A673 (cell line): ENCODE measurements at regions not wholly inside any gene's neighbourhood (a gene's known extent, or its start where the extent isn't known, plus 50 kb on each side); places are given as distances from the start of the nearest gene placed in this dataset.

Experiments
- BruUV-seq: library from RNA; stranded (reverse); fragments of 400-500 nt; replicated peaks from 2 replicates; lab custom pipeline; 2021; lab: Mats Ljungman, UMichigan
- CTCF ChIA-PET: fragments of 300-600 bp; sonication (Branson Sonifier 250); formaldehyde crosslinking; loops from one replicate; lab custom pipeline; 2022; ENCODE audit warnings: antibody characterized with exemption; lab: Charles Lee
- POLR2A ChIA-PET: fragments of 300-600 bp; sonication (Branson Sonifier 250); formaldehyde crosslinking; loops from one replicate; lab custom pipeline; 2022; ENCODE audit warnings: antibody characterized with exemption; ENCODE audit not compliant: low non-redundant PET; lab: Charles Lee
- DNase-seq: peaks from one replicate; pipeline ENCODE4 v3.0.0-alpha.2; 2015; ENCODE audit warnings: low spot score
- H3K27ac ChIP-seq: fragments of 200-600 bp; sonication (generic); 2 replicates; pipeline ENCODE4 v1.5.1; 2016; ENCODE audit warnings: mixed run types, low read depth, mild to moderate bottlenecking, mixed read lengths, antibody characterized with exemption, low read length; ENCODE audit not compliant: poor library complexity, severe bottlenecking
- H3K27me3 ChIP-seq: fragments of 200-600 bp; sonication (generic); replicated peaks from 2 replicates; pipeline ENCODE4 v1.6.1; 2017; ENCODE audit warnings: mixed run types, low read depth, mild to moderate bottlenecking, mixed read lengths, antibody characterized with exemption, low read length; ENCODE audit not compliant: insufficient read depth, poor library complexity
- H3K36me3 ChIP-seq: fragments of 200-600 bp; sonication (generic); 2 replicates; pipeline ENCODE4 v1.6.1; 2016; ENCODE audit warnings: mixed run types, mild to moderate bottlenecking, mixed read lengths, antibody characterized with exemption, low read length; ENCODE audit not compliant: insufficient read depth, poor library complexity, severe bottlenecking
- H3K4me1 ChIP-seq: fragments of 200-600 bp; sonication (generic); 2 replicates; pipeline ENCODE4 v1.6.1; 2017; ENCODE audit warnings: mixed run types, mild to moderate bottlenecking, mixed read lengths, antibody characterized with exemption, low read length; ENCODE audit not compliant: insufficient read depth, poor library complexity, severe bottlenecking
- H3K4me3 ChIP-seq: fragments of 200-600 bp; sonication (generic); 2 replicates; pipeline ENCODE4 v1.5.1; 2016; ENCODE audit warnings: low read depth, mixed run types, mild to moderate bottlenecking, mixed read lengths, low read length; ENCODE audit not compliant: poor library complexity, severe bottlenecking
- H3K9me3 ChIP-seq: fragments of 200-600 bp; sonication (generic); 2 replicates; pipeline ENCODE4 v1.6.1; 2016; ENCODE audit warnings: mixed run types, low read depth, mild to moderate bottlenecking, mixed read lengths, antibody characterized with exemption, low read length; ENCODE audit not compliant: poor library complexity, severe bottlenecking
- EZH2 ChIP-seq: fragments of 200-600 bp; sonication (generic); IDR thresholded peaks from 2 replicates; pipeline ENCODE4 v1.6.1; 2017; ENCODE audit warnings: borderline replicate concordance, low read depth, mild to moderate bottlenecking, mixed read lengths, antibody characterized with exemption, low read length; ENCODE audit not compliant: poor library complexity, severe bottlenecking
- intact Hi-C: fragments of 100-400 bp; cut with micrococcal nuclease; formaldehyde crosslinking; loops from one replicate; pipeline ENCODE4 v1.10.0; 2022; ENCODE audit not compliant: unreplicated experiment
- TF ChIP-seq, protein P1 (sequence below): fragments of 300-800, 200-600 bp; sonication (generic); conservative IDR thresholded peaks from 2 replicates; pipeline ENCODE4 v1.5.1; 2017; ENCODE audit warnings: low read depth, mild to moderate bottlenecking, antibody characterized with exemption, low read length, moderate library complexity, mixed read lengths

DNA sequence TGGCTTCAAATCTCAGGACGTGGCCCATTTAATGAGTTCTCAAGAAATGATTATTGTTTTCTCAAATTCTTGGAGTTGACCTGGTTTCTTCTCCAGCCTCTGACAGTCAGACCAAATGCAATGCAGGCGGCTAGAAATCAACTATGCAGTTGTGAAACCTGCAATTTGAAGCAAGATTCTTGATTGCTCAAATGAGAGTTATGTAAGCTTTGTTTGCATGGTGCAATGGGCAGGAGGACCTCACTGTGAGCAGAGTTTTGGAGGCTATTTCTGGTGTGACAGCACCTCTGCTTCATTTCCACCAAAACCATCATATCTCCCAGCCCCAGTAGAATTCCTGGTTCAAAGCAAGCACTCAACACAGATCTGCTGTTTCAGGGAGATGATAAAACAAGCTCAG is 500.0 kb upstream of the KLF4 start:
- TF ChIP-seq, protein P1, sequence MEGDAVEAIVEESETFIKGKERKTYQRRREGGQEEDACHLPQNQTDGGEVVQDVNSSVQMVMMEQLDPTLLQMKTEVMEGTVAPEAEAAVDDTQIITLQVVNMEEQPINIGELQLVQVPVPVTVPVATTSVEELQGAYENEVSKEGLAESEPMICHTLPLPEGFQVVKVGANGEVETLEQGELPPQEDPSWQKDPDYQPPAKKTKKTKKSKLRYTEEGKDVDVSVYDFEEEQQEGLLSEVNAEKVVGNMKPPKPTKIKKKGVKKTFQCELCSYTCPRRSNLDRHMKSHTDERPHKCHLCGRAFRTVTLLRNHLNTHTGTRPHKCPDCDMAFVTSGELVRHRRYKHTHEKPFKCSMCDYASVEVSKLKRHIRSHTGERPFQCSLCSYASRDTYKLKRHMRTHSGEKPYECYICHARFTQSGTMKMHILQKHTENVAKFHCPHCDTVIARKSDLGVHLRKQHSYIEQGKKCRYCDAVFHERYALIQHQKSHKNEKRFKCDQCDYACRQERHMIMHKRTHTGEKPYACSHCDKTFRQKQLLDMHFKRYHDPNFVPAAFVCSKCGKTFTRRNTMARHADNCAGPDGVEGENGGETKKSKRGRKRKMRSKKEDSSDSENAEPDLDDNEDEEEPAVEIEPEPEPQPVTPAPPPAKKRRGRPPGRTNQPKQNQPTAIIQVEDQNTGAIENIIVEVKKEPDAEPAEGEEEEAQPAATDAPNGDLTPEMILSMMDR: no peak
- no peak for TF ChIP-seq EZH2
- Histone ChIP-seq H3K36me3 (no peaks in the 10 kb centered on the region), H3K9me3 (no peaks in the 10 kb centered on the region), H3K4me1 (no peaks in the 10 kb centered on the region), H3K27ac (no peak overlapping the region), H3K27me3 (no peaks in the 10 kb centered on the region), H3K4me3 (no peak overlapping the region)
- DNase-seq: no peak
- ChIA-PET CTCF (no interaction called here), POLR2A (no interaction called here)
- BruUV-seq: no TSS peak
- intact Hi-C loops: no loop called here

DNA sequence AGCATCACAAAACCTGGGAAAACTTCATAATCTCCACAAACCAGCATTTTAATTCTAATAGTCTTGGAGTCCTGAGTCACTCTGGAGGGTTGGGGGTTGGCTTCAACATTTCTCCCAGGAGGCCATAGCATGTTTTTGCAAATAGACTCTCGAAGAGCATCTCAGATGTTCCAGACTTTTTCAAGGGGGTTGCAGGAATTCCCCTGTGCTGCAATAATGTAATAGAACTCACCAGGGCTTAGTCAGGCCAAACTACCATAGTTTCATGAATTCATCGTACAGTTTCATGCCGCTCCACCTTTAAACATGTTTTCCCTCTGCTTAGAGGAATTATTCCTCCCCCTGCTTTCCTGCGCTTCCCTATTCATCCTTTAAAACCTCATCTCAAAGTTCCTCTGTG is 499.5 kb upstream of the KLF4 start:
- Histone ChIP-seq H3K27me3 (no peaks in the 10 kb centered on the region), H3K36me3 (no peaks in the 10 kb centered on the region), H3K4me1 (no peaks in the 10 kb centered on the region), H3K27ac (no peak overlapping the region), H3K4me3 (no peak overlapping the region), H3K9me3 (no peaks in the 10 kb centered on the region)
- DNase-seq: no peak
- POLR2A ChIA-PET: no interaction called here
- TF ChIP-seq, protein P1: no peak
- TF ChIP-seq EZH2: no peak
- intact Hi-C loops: no loop called here
- BruUV-seq: no TSS peak
- CTCF ChIA-PET: no interaction called here

DNA sequence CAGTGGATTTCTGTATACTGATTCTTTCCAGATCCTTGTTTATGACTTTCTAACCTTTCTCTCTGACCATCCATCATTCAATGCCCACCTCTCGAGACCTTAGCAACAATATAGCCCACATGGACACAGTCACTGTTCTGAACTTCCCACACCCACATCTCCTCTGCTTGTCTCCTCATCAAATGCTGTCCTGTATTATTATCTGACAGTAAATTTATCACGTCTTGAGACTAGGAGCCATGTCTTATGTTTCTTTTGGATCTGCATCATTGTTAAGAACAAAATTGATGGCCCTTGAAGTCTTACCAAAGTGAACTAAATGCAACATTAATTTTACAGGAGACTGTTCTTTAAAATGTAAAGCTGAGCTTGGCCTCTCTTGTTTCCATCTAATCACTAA is 495.4 kb upstream of the KLF4 start:
- H3K36me3 ChIP-seq: no peaks in the 10 kb centered on the region
- H3K27me3 ChIP-seq: no peaks in the 10 kb centered on the region
- ChIA-PET POLR2A (interaction anchor here (0.6 kb wide), 1 partner anchor 10 kb away, joined by 7 read pairs; no protein-coding TSS in a partner anchor), CTCF (no interaction called here)
- no TSS peak for BruUV-seq
- DNase-seq: no peak
- no peaks in the 10 kb centered on the region for H3K4me1 ChIP-seq
- TF ChIP-seq EZH2: no peak
- TF ChIP-seq, protein P1: no peak
- H3K9me3 ChIP-seq: no peaks in the 10 kb centered on the region
- intact Hi-C loops: no loop called here
- no peak overlapping the region for H3K27ac ChIP-seq
- H3K4me3 ChIP-seq: no peak overlapping the region
